C4-2B (cell line): ENCODE measurements at regions not wholly inside any gene's neighbourhood (a gene's known extent, or its start where the extent isn't known, plus 50 kb on each side); places are given as distances from the start of the nearest gene placed in this dataset.
"Not testable (repeated sequence)": the region's sequence is repeated elsewhere in the genome, so short reads cannot be mapped to it uniquely, and the experiment has no call there.

ENCODE experiments used
- ZFX ChIP-seq: fragments of 450-650 bp; IDR thresholded peaks from 2 replicates; pipeline ENCODE4 v1.6.1; 2017
- TF ChIP-seq, protein P1 (sequence below): fragments of 450-650 bp; conservative IDR thresholded peaks from 2 replicates; pipeline ENCODE4 v1.5.1; 2017; ENCODE audit warnings: mild to moderate bottlenecking

DNA sequence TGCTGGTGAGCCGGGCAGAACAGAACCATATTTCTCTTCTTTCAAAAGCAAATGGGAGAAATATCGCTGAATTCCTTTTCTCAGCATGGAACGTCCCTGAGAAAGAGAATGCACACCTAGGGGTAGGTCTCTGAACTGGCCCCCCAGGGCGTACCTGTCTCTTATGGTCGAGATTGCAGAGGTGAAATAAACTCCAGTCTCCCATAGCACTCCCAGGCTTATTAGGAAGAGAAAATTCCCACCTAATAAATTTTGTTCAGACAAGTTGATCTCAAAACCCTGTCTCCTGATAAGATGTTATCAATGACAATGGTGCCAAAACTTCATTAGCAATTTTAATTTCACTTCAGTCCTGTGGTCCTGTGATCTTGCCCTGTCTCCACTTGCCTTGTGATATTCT, 106.6 kb upstream of the FAM90A26 start:
- TF ChIP-seq, protein P1, sequence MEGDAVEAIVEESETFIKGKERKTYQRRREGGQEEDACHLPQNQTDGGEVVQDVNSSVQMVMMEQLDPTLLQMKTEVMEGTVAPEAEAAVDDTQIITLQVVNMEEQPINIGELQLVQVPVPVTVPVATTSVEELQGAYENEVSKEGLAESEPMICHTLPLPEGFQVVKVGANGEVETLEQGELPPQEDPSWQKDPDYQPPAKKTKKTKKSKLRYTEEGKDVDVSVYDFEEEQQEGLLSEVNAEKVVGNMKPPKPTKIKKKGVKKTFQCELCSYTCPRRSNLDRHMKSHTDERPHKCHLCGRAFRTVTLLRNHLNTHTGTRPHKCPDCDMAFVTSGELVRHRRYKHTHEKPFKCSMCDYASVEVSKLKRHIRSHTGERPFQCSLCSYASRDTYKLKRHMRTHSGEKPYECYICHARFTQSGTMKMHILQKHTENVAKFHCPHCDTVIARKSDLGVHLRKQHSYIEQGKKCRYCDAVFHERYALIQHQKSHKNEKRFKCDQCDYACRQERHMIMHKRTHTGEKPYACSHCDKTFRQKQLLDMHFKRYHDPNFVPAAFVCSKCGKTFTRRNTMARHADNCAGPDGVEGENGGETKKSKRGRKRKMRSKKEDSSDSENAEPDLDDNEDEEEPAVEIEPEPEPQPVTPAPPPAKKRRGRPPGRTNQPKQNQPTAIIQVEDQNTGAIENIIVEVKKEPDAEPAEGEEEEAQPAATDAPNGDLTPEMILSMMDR: not testable (repeated sequence)
- not testable (repeated sequence) for TF ChIP-seq ZFX
